Activated CD4-positive, alpha-beta T cell treated with anti-CD3 and anti-CD28 coated beads, Interleukin-10, Interleukin-2, amounts not matched to agents 100 ng/mL and 50 ng/mL, durations not matched to agents 16 hours and 8 hours (primary cell): ENCODE measurements at regions not wholly inside any gene's neighbourhood (a gene's known extent, or its start where the extent isn't known, plus 50 kb on each side); places are given as distances from the start of the nearest gene placed in this dataset.

Experiments
- DNase-seq: peaks from one replicate; pipeline ENCODE4 v3.0.0-alpha.2; 2020

GRCh38 chr3:94259291-94259690, 196.4 kb downstream of the NSUN3 start:
- DNase-seq: no peak

GRCh38 chr3:94269763-94270162, 206.9 kb downstream of the NSUN3 start:
- no peak for DNase-seq

- DNase-seq: no peak
These were observed 209.2 kb downstream of the NSUN3 start for GRCh38 chr3:94272016-94272415.

- no peak for DNase-seq
These were observed 218.1 kb downstream of the NSUN3 start for GRCh38 chr3:94280958-94281357.

- DNase-seq: peak; percentile 1
These were observed 223.0 kb downstream of the NSUN3 start for GRCh38 chr3:94285872-94286271.

- DNase-seq: no peak
These were observed 228.8 kb downstream of the NSUN3 start for GRCh38 chr3:94291686-94292085.

GRCh38 chr3:94292151-94292550, 229.3 kb downstream of the NSUN3 start:
- DNase-seq: no peak

- DNase-seq: no peak
These were observed 230.9 kb downstream of the NSUN3 start for GRCh38 chr3:94293793-94294195.

- DNase-seq: no peak
These were observed 231.9 kb downstream of the NSUN3 start for GRCh38 chr3:94294806-94295205.

- DNase-seq: no peak
These were observed 236.9 kb downstream of the NSUN3 start for GRCh38 chr3:94299716-94300115.

GRCh38 chr3:94301366-94301765, 238.5 kb downstream of the NSUN3 start:
- no peak for DNase-seq

- DNase-seq: no peak
These were observed 240.4 kb downstream of the NSUN3 start for GRCh38 chr3:94303266-94303665.

GRCh38 chr3:94303897-94304296, 241.0 kb downstream of the NSUN3 start:
- DNase-seq: no peak

GRCh38 chr3:94304954-94305353, 242.1 kb downstream of the NSUN3 start:
- no peak for DNase-seq

- no peak for DNase-seq
These were observed 243.2 kb downstream of the NSUN3 start for GRCh38 chr3:94305835-94306611.

GRCh38 chr3:94307588-94307987, 244.7 kb downstream of the NSUN3 start:
- no peak for DNase-seq

GRCh38 chr3:94308767-94309166, 245.9 kb downstream of the NSUN3 start:
- no peak for DNase-seq

- DNase-seq: no peak
These were observed 247.7 kb downstream of the NSUN3 start for GRCh38 chr3:94310341-94311135.

- DNase-seq: no peak
These were observed 248.8 kb downstream of the NSUN3 start for GRCh38 chr3:94311651-94312050.

- DNase-seq: no peak
These were observed 251.5 kb downstream of the NSUN3 start for GRCh38 chr3:94314218-94314883.

- DNase-seq: no peak
These were observed 254.2 kb downstream of the NSUN3 start for GRCh38 chr3:94317017-94317416.

- no peak for DNase-seq
These were observed 260.7 kb downstream of the NSUN3 start for GRCh38 chr3:94323596-94323995.

GRCh38 chr3:94331831-94332230, 269.0 kb downstream of the NSUN3 start:
- no peak for DNase-seq
